Endothelial cell (in vitro differentiated cells): ENCODE measurements at regions not wholly inside any gene's neighbourhood (a gene's known extent, or its start where the extent isn't known, plus 50 kb on each side); places are given as distances from the start of the nearest gene placed in this dataset.

Source experiments
- DNase-seq: peaks from one replicate; pipeline ENCODE4 v3.0.0; 2021; ENCODE audit warnings: low spot score
- H3K27ac Mint-ChIP-seq: one replicate; pipeline ENCODE4 v1.8.0; 2021; ENCODE audit warnings: mixed read lengths, inconsistent platforms; ENCODE audit not compliant: unreplicated experiment
- H3K27me3 Mint-ChIP-seq: one replicate; pipeline ENCODE4 v1.8.0; 2021; ENCODE audit warnings: mild to moderate bottlenecking, moderate library complexity, mixed read lengths, inconsistent platforms; ENCODE audit not compliant: unreplicated experiment
- H3K36me3 Mint-ChIP-seq: one replicate; pipeline ENCODE4 v1.8.0; 2021; ENCODE audit warnings: mild to moderate bottlenecking, low read depth, mixed read lengths, inconsistent platforms; ENCODE audit not compliant: unreplicated experiment
- H3K4me1 Mint-ChIP-seq: one replicate; pipeline ENCODE4 v1.8.0; 2021; ENCODE audit warnings: mild to moderate bottlenecking, mixed read lengths, inconsistent platforms; ENCODE audit not compliant: unreplicated experiment
- H3K4me3 Mint-ChIP-seq: one replicate; pipeline ENCODE4 v1.8.0; 2021; ENCODE audit warnings: mild to moderate bottlenecking, mixed read lengths, inconsistent platforms; ENCODE audit not compliant: unreplicated experiment
- H3K9me3 Mint-ChIP-seq: one replicate; pipeline ENCODE4 v1.8.0; 2021; ENCODE audit warnings: mixed read lengths, inconsistent platforms; ENCODE audit not compliant: unreplicated experiment
- TF ChIP-seq, protein P1 (sequence below): fragments of 200-600 bp; sonication (generic); IDR thresholded peaks from one replicate; pipeline ENCODE4 v1.5.0; 2021; ENCODE audit warnings: antibody characterized with exemption; ENCODE audit not compliant: unreplicated experiment

DNA sequence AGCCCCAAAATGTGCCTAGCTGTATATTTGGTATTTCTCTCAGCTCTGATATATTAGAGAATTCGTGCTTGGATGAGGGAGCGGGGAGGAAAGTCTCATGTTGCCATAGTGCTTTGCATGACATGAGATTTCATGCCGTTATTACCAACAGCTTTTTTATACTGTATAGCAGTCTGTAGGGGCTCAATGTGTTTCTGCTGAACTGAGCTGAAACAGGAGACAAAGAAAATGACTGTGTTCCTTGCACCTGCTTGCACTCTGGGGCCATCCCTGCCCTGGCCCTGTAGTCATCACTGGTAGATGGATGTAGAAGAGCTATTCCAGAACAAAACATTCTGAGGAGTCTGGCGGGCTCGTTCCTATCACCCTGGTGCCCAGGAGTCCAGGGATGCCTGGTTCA lies 128.0 kb upstream of the SASH1 start:
- H3K27ac Mint-ChIP-seq, result no peak overlapping the region
- peaks cover 4% of the 10 kb centered on the region for H3K4me1 Mint-ChIP-seq
- H3K9me3 Mint-ChIP-seq, result no peaks in the 10 kb centered on the region
- DNase-seq, result no peak
- no peaks in the 10 kb centered on the region for H3K36me3 Mint-ChIP-seq
- H3K4me3 Mint-ChIP-seq, result no peak overlapping the region
- no peaks in the 10 kb centered on the region for H3K27me3 Mint-ChIP-seq
- TF ChIP-seq, protein P1, sequence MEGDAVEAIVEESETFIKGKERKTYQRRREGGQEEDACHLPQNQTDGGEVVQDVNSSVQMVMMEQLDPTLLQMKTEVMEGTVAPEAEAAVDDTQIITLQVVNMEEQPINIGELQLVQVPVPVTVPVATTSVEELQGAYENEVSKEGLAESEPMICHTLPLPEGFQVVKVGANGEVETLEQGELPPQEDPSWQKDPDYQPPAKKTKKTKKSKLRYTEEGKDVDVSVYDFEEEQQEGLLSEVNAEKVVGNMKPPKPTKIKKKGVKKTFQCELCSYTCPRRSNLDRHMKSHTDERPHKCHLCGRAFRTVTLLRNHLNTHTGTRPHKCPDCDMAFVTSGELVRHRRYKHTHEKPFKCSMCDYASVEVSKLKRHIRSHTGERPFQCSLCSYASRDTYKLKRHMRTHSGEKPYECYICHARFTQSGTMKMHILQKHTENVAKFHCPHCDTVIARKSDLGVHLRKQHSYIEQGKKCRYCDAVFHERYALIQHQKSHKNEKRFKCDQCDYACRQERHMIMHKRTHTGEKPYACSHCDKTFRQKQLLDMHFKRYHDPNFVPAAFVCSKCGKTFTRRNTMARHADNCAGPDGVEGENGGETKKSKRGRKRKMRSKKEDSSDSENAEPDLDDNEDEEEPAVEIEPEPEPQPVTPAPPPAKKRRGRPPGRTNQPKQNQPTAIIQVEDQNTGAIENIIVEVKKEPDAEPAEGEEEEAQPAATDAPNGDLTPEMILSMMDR, result no peak

DNA sequence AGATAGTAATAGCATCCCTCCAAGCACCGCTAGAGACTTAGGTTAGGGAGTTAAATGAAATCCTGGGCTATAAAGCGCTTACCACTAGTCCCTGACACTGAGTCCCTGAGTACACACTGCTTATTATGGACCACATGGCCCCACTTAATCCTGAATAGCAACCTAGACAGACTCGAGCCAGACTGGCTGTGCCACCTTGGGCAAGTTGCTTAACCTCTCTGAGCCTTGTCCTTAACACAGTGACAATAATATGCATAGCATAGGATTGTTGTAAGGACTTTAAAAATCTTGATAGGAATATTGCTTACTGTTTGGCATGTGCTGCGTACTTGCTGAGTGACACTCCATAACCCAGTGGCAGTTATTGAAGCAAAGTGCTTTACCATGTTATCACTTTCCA lies 125.6 kb upstream of the SASH1 start:
- TF ChIP-seq, protein P1, result no peak
- H3K27me3 Mint-ChIP-seq, result peaks cover 4% of the 10 kb centered on the region
- H3K27ac Mint-ChIP-seq, result no peak overlapping the region
- no peak overlapping the region for H3K4me3 Mint-ChIP-seq
- no peak for DNase-seq
- no peaks in the 10 kb centered on the region for H3K9me3 Mint-ChIP-seq
- peaks cover 8% of the 10 kb centered on the region for H3K4me1 Mint-ChIP-seq
- H3K36me3 Mint-ChIP-seq, result no peaks in the 10 kb centered on the region

GRCh38 chr6:148217921-148218320 lies 124.7 kb upstream of the SASH1 start:
- H3K4me1 Mint-ChIP-seq, result peaks cover 9% of the 10 kb centered on the region
- H3K27ac Mint-ChIP-seq, result no peak overlapping the region
- TF ChIP-seq, protein P1, result no peak
- DNase-seq, result no peak
- no peaks in the 10 kb centered on the region for H3K36me3 Mint-ChIP-seq
- H3K9me3 Mint-ChIP-seq, result no peaks in the 10 kb centered on the region
- H3K27me3 Mint-ChIP-seq, result peaks cover 4% of the 10 kb centered on the region
- H3K4me3 Mint-ChIP-seq, result peak overlapping the region; percentile 56

- no peak for DNase-seq
- H3K4me1 Mint-ChIP-seq, result peaks cover 9% of the 10 kb centered on the region
- H3K27ac Mint-ChIP-seq, result no peak overlapping the region
- H3K27me3 Mint-ChIP-seq, result peaks cover 4% of the 10 kb centered on the region
- no peaks in the 10 kb centered on the region for H3K36me3 Mint-ChIP-seq
- TF ChIP-seq, protein P1, result no peak
- no peaks in the 10 kb centered on the region for H3K9me3 Mint-ChIP-seq
- no peak overlapping the region for H3K4me3 Mint-ChIP-seq
Measured at GRCh38 chr6:148218542-148219258, 123.9 kb upstream of the SASH1 start.

DNA sequence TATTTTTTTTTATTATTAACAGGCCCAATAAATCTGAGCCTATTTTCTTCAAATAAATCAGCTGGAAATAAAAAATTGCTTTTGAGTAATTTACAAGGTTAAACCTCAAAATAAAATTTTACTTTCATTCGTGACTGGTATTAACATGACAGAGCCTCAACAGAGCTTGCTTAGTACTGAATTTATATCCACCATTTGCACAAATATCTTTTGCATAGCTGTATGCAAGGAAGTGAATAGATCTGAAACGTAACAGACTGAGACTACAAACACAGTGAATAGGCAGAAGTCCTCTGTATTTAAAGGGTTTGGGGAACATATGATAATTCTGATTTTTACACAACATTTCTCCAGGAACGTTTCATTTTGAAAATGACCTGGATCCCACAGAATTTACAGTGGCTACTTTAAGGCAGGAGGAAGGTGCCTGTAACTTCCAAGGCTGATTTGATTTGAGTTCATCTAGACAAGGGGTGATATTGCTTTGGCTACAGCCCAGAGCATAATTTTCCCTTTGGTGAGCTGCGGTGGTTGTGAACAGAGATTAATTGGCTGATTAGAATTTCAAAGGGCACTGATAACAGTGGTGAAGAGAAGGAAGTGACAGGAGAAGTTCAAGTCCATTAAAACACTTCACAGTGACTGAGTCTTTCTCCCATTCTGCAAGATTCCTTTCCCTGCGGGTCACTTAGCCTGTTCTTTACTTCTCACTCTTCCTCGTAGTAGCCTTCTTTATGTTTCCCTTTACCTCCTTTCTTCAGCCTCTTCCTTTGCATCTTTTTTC lies 121.2 kb upstream of the SASH1 start:
- Mint-ChIP-seq H3K9me3 (no peaks in the 10 kb centered on the region), H3K27ac (no peak overlapping the region), H3K36me3 (no peaks in the 10 kb centered on the region), H3K4me1 (peaks cover 9% of the 10 kb centered on the region), H3K4me3 (no peak overlapping the region), H3K27me3 (peaks cover 4% of the 10 kb centered on the region)
- TF ChIP-seq, protein P1, result no peak
- DNase-seq, result no peak
